ENCODE measurements at regions not wholly inside any gene's neighbourhood (a gene's known extent, or its start where the extent isn't known, plus 50 kb on each side); places are given as distances from the start of the nearest gene placed in this dataset.

DNA sequence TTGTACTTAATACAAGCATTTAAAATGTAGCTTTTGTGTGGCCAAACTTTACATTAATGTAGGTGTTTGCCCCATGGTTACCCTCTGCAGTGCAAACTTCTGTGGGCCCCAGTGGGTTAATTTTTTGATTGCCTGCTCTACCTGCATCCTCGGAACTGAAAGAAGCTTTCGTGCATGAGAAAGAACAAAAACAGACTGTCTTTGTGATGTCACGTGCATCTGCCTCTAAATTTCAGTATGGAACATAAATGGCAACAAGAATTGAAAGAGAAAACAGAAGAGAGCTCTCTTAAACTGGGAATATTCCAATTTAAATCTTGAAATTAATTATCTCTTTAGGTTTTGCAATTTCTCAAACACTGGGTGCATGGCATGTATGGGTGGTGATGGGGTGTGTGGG is 182.4 kb upstream of the LCORL start:
- no peak for FAIRE-seq
- SMC1A ChIA-PET (ENCODE audit: uncharacterized antibody, unreplicated experiment): interaction anchor here (0.8 to 1.7 kb wide), 3 partner anchors 9 to 156 kb away, joined by 3 read pairs; no protein-coding TSS in a partner anchor
- H3K9me3 ChIP-seq (replicated peaks; ENCODE audit: control insufficient read depth, insufficient read depth, low read length): no peaks in the 10 kb centered on the region; the same call in 2 of the 3 replicates
- RAD21 ChIA-PET (ENCODE audit: unreplicated experiment): no interaction called here
- ATAC-seq: no peak
- TF ChIP-seq SMC3 (IDR thresholded peaks at IDR 0.05; ENCODE audit: borderline replicate concordance, low read length): no peak
- TF ChIP-seq BMI1 (IDR thresholded peaks at IDR 0.05; ENCODE audit: borderline replicate concordance): no peak
- TF ChIP-seq SMAD5 (IDR thresholded peaks at IDR 0.05; ENCODE audit: low read depth): no peak
- TF ChIP-seq, protein P1, sequence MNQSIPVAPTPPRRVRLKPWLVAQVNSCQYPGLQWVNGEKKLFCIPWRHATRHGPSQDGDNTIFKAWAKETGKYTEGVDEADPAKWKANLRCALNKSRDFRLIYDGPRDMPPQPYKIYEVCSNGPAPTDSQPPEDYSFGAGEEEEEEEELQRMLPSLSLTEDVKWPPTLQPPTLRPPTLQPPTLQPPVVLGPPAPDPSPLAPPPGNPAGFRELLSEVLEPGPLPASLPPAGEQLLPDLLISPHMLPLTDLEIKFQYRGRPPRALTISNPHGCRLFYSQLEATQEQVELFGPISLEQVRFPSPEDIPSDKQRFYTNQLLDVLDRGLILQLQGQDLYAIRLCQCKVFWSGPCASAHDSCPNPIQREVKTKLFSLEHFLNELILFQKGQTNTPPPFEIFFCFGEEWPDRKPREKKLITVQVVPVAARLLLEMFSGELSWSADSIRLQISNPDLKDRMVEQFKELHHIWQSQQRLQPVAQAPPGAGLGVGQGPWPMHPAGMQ (IDR thresholded peaks at IDR 0.05; ENCODE audit: borderline replicate concordance): no peak
- TF ChIP-seq DPF2 (IDR thresholded peaks at IDR 0.05): no peak
- TF ChIP-seq MEF2A (IDR thresholded peaks at IDR 0.05; ENCODE audit: insufficient read depth, low read depth, low read length): no peak
- TF ChIP-seq MEF2B (IDR thresholded peaks at IDR 0.05; ENCODE audit: partially characterized antibody, poor library complexity, severe bottlenecking): no peak
- no peak for TF ChIP-seq GATAD2B (conservative IDR thresholded peaks at IDR 0.05; ENCODE audit: low read depth)
- no peak for TF ChIP-seq CHD4 (IDR thresholded peaks at IDR 0.05)
- no peak for TF ChIP-seq FOXK2 (IDR thresholded peaks at IDR 0.05)
- TF ChIP-seq CHD1 (IDR thresholded peaks at IDR 0.05; ENCODE audit: low read depth, low read length): no peak
- TF ChIP-seq PBX3 (IDR thresholded peaks at IDR 0.05; ENCODE audit: insufficient replicate concordance, low read depth, low read length): no peak
- no peak for TF ChIP-seq PAX5 (IDR thresholded peaks at IDR 0.05; ENCODE audit: borderline replicate concordance, low read depth, low read length)
- no peak for TF ChIP-seq SUZ12 (IDR thresholded peaks at IDR 0.05; ENCODE audit: unreplicated experiment)
- TF ChIP-seq EZH2 (IDR thresholded peaks at IDR 0.05; ENCODE audit: borderline replicate concordance, control insufficient read depth, low read depth, low read length): no peak
- no peak for TF ChIP-seq RELA (IDR thresholded peaks at IDR 0.05; ENCODE audit: borderline replicate concordance, partially characterized antibody)
- TF ChIP-seq NFIC (IDR thresholded peaks at IDR 0.05; ENCODE audit: low read depth, low read length): no peak
- H3K4me1 ChIP-seq (ENCODE audit: control insufficient read depth, insufficient read depth, low read length): no peaks in the 10 kb centered on the region
- intact Hi-C loops (cut with micrococcal nuclease; ENCODE audit: unreplicated experiment): loop anchor here (10.0 kb wide), 1 partner anchor 389 kb away; the partner anchor contains the start of genes DCAF16 and NCAPG
- POLR2A ChIA-PET: no interaction called here
- H4K20me1 ChIP-seq (ENCODE audit: control insufficient read depth, insufficient read depth): no peaks in the 10 kb centered on the region
- WGBS (ENCODE audit: insufficient coverage, insufficient replicate concordance, low lambda C conversion rate, missing lambda C conversion rate): 6% methylated on average over 3 of the region's 3 CpGs
- no peaks in the 10 kb centered on the region for H3K36me3 ChIP-seq (ENCODE audit: control insufficient read depth in 2 of 2, insufficient read depth in 2 of 2, low read length in 1 of 2)
- no peak overlapping the region for H2AFZ ChIP-seq (ENCODE audit: control insufficient read depth, low read depth, low read length)
- no peak overlapping the region for H3K27ac ChIP-seq (ENCODE audit: control insufficient read depth, insufficient read depth)
- no peaks in the 10 kb centered on the region for H3K79me2 ChIP-seq (ENCODE audit: control insufficient read depth, insufficient read depth, low read length)
- no peak for DNase-seq (ENCODE audit: low read depth, low spot score)
- CTCF ChIA-PET: interaction anchor here (1.1 kb wide), 1 partner anchor 7 kb away, joined by 3 read pairs; no protein-coding TSS in a partner anchor
- no peak overlapping the region for H3K4me3 ChIP-seq
- no peaks in the 10 kb centered on the region for H3K27me3 ChIP-seq (replicated peaks in 1 of 2; ENCODE audit: control insufficient read depth in 2 of 2, insufficient read depth in 2 of 2, low read length in 1 of 2)
- no peak overlapping the region for H3K9ac ChIP-seq (ENCODE audit: control insufficient read depth, insufficient read depth, low read length)
- no peak overlapping the region for H3K4me2 ChIP-seq (ENCODE audit: control insufficient read depth, insufficient read depth)
- no TSS peak for BruUV-seq (replicated peaks)
- in situ Hi-C loops (cut with MboI): no loop called here

All from GM12878 (cell line).